Anterior cingulate cortex (tissue), 58 donors: ENCODE measurements at regions not wholly inside any gene's neighbourhood (a gene's known extent, or its start where the extent isn't known, plus 50 kb on each side); places are given as distances from the start of the nearest gene placed in this dataset.
"Not testable (repeated sequence)": the region's sequence is repeated elsewhere in the genome, so short reads cannot be mapped to it uniquely, and the experiment has no call there.

Experiments
- DNase-seq, 58 donors: peaks; one replicate each; lab custom pipeline; 2025; lab: John Stamatoyannopoulos, UW

DNA sequence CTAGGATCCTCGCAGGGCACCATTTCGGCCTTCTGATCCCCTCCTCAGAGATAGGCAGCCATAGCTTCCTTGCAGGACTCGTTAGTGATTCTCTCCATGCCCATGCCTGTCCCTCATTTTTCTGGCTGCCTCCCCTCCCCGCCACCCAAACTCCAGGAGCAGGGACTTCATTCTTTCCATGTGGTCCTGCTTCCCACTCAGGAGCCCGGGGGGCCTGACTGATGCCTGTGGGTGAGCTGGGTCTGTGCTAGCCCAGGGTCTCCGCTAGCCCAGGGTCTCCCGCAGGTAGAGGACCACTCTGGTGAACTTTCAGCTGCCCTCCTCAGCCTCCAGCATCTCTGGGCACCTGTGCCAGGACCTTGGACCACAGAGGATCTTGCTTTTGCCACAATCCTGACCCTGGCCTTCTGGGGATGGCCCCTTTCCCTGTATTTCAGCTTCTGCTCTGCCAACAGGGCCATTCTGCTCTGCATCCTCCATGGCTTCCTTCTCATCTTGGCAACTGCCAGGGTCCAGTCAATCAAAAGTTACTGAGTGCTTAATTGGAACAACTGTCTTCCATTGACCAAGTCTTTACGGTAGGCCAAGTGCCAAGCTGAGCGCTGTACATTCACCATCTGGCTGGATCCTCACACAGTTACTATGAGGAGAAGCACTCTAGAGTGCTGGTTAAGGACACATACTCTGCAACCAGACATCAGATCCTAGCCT lies 152.2 kb downstream of the EFNB1 start:
- no peak for DNase-seq

DNA sequence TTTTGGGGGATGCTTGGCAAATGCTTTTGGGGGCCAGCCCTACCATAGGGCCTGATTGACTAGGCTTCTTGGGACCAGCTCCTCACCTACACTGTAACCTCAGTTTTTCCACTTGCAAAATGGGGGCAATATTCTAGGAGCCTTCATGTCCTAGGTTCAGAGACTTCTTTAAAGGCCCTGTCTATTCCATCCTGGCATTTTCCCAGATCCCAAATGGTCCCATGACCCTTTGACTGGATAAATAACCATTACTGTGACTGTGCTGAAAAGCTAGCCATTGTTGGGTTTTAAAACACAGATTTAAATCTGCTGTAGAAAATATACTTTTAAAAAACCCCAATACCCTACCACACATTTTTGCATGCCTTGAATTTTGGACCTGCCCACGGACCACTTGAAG lies 149.8 kb downstream of the EFNB1 start:
- no peak for DNase-seq

DNA sequence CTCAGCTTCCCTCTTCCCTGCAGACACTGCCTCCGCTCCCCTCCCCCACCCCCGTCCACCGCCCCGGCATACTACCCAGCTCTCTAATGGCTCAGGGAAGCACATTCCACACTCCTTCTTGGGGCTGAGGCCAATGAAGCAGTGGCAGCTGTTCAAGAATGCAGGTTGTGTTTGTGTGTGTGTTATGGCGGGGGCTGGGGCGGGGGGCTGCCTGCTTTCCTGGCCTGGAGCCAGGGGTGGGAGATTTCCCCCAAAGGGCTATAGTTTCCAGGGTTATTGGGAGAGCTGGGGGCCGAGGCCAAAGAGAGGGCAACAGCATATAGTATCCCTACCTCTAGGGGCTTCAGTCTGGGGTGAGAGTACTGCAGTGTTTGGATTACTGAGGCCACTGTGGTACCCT lies 149.4 kb downstream of the EFNB1 start:
- DNase-seq, result no peak

DNA sequence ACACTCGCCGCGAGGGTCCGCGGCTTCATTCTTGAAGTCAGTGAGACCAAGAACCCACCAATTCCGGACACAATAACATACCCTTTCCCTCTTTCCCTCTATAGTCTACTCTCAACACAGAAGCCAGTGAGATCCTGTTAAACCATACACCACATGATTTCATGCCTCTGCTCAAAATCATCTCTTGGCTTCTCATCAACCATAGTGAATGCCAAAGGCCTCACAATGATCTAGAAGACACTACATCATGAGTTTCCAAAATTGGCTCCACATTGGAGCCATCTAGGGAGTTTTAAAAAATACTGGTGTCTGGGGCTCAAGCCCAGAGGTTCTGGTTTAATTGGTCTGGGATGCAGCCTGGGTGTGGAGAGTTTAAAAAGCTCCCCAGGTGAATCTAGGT lies 124.5 kb downstream of the EFNB1 start:
- no peak for DNase-seq

DNA sequence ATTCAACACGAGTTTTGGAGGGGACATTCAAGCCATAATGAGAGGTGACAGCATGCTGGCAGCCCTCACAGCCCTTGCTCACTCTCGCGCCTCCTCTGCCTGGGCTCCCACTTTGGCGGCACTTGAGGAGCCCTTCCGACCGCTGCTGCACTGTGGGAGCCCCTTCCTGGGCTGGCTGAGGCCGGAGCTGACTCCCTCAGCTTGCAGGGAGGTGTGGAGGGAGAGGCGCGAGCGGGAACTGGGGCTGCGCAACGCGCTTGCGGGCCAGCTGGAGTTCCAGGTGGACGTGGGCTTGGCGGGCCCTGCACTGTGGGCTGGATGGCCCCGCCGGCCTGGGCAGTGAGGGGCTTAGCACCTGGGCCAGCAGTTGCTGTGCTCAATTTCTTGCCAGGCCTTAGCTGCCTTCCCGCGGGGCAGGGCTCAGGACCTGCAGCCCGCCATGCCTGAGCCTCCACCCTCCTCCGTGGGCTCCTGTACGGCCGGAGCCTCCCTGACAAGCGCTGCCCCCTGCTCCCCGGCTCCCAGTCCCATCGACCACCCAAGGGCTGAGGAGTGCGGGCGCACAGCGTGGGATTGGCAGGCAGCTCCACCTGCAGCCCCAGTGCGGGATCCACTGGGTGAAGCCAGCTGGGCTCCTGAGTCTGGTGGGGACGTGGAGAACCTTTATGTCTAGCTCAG lies 123.3 kb downstream of the EFNB1 start:
- DNase-seq, result not testable (repeated sequence)

DNA sequence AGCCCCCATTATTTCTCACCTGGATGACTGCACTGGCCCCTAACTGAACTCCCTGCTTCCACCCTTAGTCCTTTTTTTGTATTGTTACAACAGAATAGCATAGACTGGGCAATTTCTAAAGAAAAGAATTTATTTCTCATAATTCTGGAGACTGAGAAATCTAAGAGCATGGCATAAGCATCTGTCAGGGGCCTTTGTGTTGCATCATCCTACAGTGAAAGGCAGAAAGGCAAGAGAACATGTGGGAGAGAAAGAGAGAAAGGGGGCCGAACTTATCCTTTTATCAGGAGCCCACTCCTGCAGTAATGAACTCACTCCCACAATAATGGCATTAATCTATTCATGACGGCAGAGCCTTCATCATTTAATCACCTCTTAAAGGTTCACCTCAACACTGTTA lies 122.1 kb downstream of the EFNB1 start:
- DNase-seq, result no peak

DNA sequence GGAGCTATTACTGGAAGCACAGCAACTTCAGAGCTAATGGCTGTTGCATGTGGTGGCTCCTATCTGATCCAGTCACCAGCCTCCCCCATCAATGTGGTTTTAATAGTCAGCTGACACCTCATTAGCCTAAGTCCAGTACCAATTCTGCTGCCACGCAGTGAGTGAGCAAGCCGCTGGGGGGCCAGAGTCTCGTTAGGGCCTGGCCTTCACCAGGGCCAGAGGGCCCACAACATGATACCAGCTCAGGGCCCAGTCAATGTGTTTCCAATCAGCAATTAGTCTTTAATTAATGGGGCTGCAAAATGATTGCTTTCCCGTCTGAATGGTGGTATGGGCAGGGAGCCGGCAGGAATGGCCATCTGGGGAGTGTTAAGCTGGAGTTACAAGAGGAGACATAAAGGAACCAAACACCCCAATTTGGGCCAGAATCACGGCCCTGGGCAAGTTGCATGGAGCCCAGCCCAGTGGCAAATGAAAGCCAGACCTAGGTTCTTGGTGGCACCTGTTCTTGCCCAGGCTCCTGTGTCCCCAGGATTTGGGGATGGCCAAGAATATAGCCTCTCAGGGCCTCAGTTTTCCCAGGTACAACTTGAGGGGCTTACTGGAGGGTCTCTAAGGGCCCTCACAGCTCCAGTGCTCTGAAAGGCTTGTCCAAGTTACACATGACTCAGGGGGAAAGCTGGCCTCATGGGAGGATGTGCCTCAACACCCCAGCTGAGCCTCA lies 119.2 kb downstream of the EFNB1 start:
- DNase-seq, result no peak

DNA sequence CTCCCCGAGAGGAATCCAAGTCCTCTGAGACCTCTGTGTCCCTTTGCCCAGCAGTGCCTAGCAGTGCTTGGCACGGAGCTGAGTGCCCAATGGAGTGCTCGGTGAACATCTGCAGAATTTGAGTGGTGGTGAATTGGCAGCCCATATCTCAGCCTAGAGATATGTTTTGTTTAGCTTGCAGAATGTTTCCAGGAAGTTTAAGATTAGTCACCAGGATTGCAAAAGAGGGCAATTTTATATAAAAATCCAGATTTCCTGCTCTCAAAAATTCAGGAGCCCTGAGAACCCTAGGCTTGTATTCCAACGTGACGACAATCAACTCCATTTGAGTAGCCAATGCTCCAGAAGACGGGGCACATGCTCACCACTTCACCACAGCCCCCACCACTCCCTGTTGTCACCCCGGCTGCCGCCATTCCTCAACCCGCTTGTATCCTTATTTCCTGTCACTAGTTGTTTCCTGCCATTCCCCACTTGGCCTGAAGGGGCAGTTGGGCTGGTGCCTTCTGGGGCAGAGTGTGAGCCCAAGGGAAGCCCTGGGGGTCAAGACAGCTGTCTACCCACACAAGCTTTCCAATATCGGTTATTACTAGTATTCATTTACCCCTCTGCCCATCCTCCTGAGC lies 116.9 kb downstream of the EFNB1 start:
- no peak for DNase-seq

DNA sequence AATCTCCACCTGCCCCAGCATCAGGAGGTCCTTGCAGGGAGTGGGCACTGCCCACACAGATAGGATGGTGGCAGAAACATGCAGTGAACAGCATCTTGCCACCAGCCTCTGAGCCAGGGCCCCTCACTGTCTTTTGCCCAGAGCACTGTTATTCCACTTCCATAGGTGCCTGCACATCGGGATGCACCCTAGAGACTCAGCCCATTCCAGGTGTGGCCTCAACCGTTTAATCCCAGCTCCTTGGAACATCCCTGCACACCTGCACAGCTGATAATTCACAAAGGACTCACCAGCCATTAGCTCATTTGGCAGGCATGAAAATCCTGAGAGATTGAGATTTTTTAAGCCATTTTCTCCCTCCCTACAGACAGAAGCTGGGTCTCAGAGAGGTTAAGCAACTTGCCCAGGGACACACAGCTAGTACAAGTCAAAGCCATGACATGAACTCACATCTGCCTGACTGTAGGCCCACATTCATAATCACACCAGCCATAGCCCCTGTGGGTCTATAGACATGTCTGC lies 116.3 kb downstream of the EFNB1 start:
- DNase-seq, result no peak

DNA sequence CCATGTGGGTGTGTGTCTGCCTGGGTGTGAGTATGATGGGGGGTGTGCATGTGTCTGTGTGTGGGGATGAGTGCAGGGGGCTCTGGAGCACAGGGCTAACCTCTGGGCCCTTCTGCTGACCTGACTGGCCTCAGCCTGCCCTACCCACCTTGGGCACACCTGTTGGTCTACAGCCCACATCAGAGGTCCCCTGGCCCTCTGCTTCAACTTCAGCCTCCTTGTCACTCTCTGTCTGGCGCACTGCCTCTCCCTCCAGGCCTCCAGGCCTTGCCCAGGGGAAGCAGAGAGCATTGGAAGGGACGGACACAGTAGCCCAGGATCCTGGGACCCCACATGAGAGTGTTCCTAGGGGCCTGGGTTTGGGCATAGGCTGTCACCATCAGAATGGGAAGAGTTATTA lies 115.4 kb downstream of the EFNB1 start:
- no peak for DNase-seq

DNA sequence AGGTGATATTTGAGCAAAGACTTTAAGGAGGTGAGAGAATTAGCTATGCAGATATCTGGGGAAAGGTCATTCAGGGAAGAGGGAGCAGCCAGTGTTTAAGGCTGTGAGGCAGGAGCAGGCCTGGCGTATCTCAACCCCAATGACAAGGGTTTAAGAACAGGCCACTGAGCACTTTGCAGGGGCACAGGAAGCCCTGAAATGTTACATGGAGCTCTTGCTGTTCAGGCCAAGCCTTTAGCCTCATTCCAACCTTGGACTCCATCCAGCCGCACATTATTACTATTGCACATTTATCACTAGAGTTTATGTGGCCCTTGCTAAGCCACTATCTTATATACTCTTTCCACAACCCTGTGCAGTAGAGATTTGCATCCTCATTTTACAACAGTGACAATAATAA lies 114.0 kb downstream of the EFNB1 start:
- no peak for DNase-seq

DNA sequence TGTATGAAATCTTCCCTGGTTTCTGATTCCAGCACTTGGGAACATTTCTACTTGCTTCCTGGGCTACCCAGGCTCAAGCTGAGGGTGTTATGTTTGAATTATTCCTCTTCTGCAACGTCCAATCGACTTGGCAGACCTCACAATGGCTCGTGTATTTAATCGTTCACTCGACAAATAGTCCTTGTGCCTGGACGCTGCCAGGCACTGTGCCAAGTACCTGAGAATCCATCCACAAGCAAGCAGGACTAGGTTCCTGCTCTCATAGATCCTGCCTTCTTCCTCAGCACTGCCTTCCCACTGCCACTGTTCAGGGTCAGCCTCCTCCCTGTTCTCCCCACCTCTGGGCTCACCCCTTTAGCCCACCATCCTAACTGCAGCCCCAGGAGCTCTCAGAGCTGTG lies 113.3 kb downstream of the EFNB1 start:
- DNase-seq, result no peak

DNA sequence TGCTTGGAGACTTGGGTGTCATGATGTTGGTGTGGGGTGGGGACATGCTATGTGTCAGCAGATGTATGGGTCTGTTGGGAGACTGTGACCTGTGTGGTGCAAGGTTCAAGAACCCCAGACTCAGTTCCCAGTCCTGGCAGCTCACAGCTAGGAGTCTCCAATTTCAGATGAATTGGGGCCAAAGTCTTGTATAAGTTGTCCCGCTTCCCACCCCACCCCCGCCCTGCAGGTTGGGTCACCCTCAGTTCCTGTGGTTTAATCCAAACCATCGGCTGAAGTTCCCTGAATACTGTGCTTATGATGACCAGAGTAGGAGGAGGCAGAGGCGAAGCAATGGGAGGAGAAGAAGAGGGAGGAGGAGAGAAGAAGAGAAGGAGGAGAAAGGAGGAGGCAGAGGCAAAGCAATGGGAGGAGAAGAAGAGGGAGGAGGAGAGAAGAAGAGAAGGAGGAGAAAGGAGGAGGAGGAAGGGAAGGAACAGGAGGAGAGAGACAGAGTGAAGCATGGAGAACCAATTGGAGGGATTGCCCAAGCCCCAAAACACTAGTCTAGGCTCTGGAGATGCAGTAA lies 112.6 kb downstream of the EFNB1 start:
- no peak for DNase-seq

DNA sequence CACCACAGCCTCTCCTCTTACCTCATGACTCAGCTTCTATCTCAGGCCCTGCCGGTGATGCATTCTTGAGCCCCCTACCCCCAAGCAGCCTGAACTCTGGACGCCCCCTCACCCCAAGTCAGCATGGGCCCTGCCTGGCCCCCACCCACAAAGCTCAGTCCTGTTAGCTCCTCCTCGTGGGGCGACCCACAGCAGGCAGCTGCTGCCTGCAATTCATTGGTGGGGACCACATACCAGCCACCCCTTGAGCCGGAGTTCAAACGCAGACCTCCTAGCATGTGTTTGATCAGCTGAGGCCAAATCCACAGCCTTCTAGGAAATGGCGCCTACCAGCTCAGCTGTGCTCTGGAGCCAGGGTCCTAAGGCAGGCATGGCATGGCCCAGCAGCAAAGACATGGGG lies 111.8 kb downstream of the EFNB1 start:
- no peak for DNase-seq

DNA sequence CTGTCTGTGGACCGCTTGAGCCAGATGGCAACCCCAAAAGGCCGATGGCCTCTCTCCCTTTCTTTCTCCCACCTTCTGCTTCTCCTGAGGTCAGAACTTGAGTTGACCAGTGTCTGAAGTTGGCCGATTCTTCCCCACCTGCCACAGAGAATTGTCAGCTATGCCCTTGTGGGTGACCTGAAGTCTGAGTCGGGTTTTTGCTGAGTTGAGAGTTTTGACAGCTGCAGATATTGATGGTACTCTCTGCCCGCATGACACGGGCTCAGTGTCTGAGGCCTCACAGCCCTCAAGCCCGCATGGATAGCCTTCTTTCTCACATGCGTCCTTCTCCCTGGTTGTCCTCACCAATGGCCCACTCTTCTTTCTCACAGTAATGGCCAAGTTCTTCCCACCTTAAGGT lies 111.0 kb downstream of the EFNB1 start:
- DNase-seq, result no peak

DNA sequence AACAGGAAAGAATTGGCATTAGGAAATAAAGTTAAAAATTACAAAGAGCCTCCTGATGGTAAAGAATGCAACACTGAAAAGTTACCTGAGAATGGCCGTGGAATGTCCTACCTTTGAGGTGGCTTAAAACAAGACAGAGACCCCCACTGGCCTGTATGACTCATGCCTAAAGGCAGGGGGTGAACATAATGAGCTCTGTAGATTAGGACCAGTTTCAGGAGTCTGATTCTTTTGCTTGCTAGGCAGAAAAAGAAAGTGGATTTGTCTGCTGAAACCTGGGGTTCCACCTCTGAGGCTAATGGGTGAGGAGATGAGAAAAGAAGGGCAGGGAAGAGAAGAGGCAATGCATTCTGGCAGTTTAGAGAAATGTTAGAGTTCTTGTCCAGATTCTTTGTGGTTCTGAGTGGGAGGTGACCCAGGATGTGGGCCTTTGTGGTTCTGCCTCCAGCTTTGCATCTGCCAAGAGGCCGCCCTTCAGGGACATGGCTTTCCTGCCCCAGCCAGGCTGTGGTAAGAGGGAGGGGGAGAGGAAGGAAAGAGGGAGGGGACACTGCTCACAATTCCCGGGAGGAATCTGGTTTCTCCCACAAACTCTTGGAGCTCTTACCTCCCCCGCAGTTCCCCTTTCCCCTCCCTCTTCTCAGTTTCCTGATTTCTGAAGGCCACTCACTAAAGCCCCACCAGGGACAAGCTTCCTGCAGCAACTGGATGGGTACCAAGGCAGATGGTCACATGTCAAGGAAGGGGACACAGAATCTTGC lies 109.6 kb downstream of the EFNB1 start:
- no peak for DNase-seq

DNA sequence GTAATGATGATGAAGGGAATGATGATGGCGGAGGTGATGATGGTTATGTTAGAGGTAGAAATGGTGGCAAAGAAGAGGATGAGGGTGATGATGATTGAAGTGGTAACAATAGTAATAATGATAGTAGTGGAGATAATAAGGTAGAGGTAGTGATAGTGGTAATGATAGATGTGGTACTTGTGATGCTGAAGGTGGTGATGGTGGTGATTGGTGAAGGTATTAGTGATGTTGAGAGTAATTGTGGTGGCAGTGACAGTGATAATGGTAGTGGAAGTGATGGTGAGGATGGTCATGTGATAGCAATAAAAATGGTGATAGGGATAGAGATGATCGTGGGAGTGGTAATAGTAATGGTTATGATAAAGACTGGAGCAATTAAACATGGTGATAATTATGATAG lies 108.8 kb downstream of the EFNB1 start:
- DNase-seq, result no peak

DNA sequence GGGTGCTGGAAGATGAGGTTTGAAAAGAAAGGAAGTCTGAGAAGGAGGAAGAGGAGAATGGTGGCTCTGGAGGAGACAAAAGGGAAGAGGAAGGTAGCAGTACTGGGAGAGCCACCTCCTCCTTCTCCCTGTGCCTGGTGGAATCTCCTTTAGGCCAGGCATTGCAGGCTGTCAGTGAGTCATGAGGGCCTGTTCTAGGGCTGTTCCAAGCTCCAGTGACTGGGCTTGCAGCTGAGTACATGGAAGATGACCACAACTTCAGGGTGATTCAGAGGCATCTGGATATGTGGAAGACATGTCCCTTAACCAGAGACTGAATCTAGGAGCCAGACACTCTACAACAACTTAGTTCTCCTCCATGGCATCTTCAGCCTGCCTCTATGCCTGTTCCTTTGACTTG lies 107.8 kb downstream of the EFNB1 start:
- no peak for DNase-seq

DNA sequence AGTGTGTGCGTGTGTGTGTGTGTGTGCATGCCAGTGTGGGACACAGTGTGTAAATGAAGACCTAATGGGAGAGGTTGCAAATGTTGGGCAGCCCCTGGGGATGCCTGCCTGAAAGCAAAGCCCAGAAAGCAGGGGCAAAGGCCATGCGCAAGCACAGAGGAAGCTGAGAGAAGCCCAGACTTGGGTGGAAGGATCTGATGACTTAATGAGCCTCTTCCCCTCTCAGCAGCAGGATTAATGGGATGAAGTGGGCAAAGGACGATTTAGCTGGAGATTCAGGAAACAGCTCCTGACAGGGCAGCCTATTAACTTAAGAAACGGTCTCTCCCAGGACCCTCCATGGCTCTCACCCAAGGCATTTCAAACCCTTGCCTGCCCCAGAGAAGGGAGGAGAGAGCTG lies 107.3 kb downstream of the EFNB1 start:
- DNase-seq, result no peak

DNA sequence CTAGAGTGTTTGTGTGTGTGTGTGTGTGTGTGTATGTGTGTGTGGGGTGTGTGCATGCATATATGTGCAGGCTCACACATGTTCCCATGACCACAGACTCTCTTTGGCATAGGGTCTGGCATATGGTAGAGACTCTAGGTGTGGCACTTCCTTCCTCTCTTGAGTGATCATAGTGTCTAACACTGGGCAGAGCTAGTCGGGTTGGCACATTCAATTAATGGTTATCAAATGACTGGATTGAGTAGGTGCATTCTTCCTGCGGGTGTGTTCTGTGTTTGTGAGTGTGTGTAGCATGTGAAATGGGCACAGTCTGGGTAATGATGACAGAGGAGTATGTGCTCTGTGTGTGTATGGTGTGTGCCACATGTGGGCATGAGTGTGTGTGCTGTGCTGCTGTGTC lies 106.5 kb downstream of the EFNB1 start:
- no peak for DNase-seq
